GM19467 (cell line): ENCODE measurements at regions not wholly inside any gene's neighbourhood (a gene's known extent, or its start where the extent isn't known, plus 50 kb on each side); places are given as distances from the start of the nearest gene placed in this dataset.
"Not testable (repeated sequence)": the region's sequence is repeated elsewhere in the genome, so short reads cannot be mapped to it uniquely, and the experiment has no call there.

ENCODE experiments used
- ATAC-seq: cut with Tn5 transposase; IDR thresholded peaks from one replicate; pipeline ENCODE4 v1.9.1; 2021; ENCODE audit warnings: mild to moderate bottlenecking, moderate library complexity; ENCODE audit not compliant: unreplicated experiment

DNA sequence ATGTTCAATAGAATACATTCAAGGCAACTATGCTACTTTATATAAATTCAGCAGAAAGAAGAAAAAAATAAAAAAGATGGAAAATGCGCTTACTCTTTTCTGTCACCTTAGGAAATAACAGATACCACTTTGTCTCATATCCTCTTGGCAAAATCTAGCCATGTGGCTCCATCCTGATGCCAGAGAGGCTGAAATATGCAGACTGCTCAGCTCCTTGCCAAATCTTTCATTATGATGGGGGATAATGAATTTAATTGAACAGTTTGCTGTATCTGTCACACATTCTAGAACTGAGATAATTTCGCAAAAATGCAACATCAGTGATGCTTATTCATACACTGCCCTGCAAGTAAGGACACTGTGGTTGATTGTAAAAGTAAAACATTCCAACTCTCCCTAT lies 1081.5 kb downstream of the PLOD2 start:
- no peak for ATAC-seq

DNA sequence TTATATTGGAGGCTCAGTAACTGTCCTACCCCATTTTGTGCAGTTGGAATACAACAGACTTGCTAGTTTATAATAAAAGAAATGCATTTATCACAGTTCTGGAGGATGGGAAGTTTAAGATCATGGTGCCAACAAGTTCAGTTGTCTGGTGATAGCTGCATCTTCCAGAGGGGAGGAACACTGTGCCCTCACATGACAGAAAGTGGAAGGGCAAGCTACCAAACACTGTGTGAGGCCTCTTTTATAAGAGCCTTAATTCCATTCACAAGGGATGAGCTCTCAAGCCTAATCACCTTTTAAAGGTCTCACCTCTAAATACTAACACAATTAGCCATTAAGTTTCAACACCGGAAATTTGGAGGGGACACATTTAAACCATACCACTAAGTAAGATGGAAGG lies 1073.9 kb downstream of the PLOD2 start:
- no peak for ATAC-seq

DNA sequence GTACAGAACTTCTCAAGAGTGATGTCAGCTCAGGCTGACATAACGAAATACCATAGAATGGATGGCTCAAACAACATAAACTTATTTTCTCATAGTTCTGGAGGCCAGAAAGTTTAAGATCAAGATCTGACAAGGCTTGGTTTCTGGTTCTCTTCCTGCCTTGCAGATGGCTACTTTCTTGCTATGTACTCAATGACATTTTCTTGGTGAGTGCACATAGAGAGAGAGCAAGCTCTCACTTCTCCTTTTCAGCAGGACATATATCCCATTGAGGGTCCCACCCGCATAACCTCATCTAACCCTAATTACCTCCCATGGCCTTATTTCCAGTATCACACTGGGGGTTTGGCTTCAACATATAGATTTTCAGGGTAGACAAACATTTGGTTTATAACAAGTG lies 1072.1 kb downstream of the PLOD2 start:
- ATAC-seq: peak; percentile 82

DNA sequence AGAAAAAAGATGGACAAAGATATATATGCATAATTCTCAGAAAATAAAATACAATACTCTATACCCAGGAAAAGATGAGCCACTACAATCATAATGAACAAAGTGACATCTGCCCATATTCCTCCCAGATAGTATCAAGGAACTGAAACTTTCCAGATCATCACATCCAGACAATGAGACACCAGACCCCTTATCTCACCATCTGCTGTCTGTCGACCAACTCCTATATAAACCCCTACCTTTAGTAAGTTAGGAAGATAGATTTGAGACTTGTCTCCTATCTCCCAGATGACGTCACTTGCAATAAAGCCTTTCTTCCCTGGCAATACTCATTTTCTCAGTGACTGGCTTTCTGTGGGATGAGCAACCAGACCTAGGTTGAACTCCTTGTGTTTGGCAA lies 1071.6 kb downstream of the PLOD2 start:
- ATAC-seq: peak; percentile 3

DNA sequence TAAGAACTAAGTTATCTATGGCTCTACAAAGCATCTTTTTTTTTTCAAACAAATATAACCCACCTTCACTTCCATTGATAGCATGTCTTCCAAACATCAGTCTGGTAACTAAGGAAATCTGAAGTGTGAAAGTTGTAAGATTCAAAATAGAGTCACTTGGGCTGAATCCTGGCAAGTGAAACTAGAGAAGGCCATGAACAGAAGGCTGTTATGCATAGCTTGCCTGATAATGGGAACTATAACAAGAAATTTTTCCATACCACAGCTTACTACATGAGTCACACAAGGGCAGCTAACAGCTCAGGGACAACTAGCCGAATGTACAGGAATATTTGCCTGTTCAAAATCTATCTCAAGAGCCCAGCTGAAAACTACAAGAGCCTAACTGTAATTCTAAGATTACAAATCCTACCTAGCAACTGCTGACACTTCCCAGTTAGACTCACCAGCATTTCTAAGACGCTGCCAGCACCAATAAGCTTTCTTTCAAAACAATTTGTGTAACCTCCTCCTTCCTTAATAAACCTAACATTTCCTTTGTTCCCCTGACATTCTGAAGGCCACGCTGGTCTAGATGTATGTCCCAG lies 1066.5 kb downstream of the PLOD2 start:
- peak; percentile 93 for ATAC-seq

DNA sequence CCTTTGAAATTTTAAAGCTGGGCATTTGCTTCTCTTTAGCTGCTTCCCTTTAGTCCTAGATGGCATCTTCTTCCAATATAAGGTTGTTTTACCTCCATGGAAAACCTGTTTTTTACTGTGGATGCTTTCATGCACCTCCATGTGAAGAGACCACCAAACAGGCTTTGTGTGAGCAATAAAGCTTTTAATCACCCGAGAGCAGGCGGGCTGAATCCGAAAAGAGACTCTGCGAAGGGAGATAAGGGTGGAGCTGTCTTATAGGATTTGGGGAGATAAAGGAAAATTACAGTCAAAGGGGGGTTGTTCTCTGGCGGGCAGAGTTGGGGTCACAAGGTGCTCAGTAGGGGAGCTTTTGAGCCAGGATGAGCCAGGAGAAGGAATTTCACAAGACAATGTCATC lies 1049.8 kb downstream of the PLOD2 start:
- ATAC-seq: not testable (repeated sequence)

DNA sequence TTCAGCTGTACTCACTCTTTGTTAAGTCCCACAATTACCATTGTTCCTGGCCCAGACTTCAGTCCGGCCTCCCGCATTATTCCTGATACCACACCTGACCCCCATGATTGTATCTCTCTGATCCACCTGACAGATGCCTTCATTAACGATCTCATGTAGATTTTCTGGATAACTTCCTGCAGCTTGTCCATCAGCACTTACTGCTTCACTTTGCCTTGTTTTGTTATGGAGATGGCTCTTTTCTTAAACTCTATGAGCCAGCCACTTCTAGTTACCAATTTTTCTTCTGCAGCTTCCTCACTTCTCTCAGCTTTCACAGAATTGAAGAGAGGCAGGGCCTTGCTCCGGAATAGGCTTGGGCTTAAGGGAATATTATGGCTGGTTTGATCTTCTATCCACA lies 1044.2 kb downstream of the PLOD2 start:
- no peak for ATAC-seq

DNA sequence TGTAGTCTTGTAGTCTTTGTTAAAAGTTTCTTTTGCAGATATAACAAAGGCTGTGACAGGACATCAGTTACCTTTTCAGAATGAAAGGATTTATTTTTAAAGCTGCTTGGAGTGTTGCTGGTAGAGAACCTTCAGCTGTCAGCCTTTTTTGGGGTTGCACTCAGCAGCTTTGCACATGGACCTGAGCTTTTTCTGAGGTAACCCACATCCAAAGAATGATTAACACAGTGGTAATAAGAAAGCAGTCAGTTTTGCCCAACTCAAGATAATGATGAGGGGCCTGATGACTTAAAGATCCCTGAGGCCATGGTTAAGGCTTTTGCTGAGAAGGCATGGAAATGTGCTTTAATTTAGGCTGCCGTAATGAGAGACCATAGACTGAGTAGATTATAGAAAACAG lies 1042.7 kb downstream of the PLOD2 start:
- peak; percentile 98 for ATAC-seq

DNA sequence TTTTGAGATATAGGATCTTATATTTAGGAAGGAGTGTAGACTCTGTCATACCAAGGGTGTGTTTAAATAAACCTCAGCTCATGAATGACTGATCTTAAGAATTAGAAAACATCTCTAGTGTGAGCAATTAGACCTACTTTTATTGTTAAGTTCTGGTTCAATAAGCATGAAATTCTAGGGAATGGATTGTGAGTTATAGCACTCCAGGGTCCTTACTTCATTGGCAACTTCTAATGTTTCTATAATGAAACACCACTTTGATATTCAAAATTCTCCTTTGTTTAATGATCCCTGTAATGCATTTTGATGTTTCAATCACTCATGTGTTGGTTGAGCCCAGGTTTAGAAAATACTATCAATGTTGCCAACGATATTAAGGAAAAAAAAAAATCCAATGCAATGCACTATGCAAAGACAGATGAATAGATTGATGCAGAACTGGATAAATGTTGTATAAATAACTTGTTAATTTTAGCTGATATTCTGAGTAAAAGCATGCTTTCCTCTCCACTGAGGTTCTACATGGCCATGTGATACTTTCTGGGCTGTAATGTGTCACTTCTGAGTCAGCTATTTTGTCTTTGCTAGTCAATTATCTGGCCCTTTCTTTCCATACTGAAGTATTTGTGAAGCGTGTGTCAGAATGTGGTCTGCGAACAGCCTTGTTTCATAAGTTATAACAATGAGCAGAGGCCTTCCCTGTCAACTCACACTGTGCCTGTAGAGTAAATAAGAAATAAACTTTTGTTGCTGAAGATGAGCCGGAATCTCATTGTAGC lies 1035.9 kb downstream of the PLOD2 start:
- no peak for ATAC-seq

DNA sequence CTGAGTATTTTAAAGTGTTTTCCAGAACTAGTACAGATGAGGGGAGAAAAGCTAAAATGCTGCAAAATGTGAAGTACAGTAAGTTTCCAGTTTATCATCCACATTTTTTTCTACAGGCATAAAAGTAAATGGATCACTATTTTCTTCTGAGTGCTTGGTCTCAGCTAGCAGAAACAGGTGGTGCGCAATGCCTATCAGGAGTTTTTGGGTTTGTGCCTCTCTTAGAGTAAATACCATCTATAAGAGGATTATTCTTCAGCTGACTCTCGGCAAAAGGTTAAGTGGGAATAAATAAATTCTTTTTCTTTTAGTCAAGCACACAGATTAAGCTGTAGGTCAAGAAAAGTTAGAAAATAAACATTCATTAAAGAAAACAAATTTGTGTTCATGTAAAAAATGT lies 1027.7 kb downstream of the PLOD2 start:
- ATAC-seq: no peak

DNA sequence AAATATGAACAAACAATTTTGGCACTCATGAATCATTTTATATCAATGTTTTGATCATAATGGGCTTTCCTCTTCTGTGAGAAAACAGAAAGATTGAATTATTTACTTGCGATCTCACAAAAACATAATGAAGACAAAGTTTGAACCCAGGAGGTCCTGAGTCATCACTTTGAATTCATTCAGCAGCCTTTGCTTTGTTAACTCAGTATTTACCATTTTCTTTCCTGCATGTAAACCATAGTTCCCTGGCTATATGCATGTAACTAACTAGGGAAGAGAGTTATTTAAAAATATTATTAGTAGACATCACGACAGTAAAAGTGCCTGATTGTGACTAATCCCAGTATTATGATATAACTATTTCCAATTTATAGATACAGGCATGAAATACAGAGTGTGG lies 1026.2 kb downstream of the PLOD2 start:
- no peak for ATAC-seq

DNA sequence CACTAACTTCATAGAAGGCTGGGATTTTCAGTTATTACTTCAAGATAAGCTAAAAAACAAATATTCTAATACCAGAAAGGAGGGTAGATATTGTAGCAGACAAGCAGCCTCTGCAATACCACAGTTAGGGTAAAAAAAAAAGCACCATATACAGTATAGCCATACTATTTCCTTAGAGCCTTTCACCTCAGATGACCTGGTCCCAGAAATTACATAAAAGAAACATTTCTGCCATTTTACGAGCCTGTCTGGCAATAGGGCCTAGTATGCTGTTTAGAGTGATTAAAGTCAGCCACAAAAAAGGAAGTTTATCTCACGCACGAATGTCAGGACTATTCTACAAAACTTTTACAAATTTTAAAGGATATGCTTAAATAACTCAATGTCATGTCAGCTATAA lies 1016.6 kb downstream of the PLOD2 start:
- ATAC-seq: no peak

DNA sequence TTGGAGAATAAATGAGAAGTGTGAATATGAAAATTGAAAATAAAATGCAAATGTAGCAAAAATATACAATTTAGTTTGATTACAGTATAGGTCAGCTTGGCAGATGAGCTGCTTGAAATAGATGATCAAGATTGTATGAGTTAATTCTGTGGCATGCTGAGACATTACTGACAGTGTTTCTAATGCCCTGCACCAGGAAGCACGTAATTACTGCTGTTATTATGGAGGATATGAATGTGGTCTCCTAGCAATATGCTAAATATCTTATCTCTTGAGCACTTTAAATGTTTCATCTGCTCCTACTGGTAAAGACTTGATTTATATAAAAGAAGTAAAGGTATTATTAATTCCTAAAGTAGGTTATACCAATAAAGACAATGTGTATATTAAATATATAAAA lies 1015.5 kb downstream of the PLOD2 start:
- ATAC-seq: no peak

DNA sequence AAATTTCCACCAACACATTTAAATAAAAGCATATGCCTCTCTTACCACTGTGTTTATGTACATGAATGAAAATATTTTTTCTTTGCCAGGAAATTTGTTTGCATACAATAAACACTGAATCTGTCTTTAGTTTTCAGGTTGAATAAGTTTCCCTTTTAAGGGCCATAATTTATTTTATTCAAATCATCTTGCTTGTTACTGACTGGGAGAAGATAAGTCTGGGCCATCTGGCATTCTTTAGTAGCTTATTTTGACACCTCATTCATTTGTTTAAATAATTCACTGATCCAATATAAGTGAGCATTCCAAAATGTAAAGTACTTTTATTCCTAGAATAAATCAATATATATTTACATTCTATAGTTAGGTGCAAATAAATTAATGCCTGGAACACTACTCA lies 1001.3 kb downstream of the PLOD2 start:
- ATAC-seq: no peak

DNA sequence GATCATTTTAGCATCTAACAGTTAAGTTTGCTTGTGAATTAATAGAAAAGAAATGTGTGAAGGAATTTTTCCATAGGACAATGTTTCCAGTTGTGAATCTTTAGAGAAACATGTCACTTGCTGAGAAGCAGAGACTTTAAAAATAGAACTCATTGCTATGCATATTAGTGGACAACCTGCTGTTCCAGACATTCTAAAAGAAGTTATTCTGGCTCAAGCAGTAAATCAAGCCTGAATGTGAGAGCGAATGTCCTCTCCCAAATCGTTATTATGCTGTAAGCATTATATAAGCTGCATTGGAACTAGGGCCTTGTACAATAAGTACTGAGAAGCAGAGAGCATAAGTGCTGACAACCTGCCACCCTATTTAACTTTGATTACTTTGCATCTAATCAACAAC lies 990.9 kb downstream of the PLOD2 start:
- ATAC-seq: no peak

DNA sequence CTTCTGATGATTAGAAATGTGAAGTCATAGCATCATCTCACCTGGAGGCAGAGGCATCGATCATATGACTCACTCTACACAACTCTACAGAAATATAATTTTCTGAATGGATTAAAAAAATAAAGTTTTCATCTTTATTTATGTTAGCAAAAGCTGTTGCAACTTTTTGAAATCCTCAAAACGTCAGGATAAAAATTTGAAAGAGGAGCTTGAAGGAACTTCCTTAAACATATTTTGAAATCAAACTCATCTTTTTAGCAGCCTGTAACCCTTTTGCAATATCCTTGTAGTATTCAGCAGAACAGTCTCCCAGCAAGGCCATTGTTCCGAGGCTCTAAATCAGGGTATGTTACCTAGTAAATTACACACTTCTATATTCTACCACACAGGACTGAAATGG lies 985.4 kb downstream of the PLOD2 start:
- no peak for ATAC-seq

DNA sequence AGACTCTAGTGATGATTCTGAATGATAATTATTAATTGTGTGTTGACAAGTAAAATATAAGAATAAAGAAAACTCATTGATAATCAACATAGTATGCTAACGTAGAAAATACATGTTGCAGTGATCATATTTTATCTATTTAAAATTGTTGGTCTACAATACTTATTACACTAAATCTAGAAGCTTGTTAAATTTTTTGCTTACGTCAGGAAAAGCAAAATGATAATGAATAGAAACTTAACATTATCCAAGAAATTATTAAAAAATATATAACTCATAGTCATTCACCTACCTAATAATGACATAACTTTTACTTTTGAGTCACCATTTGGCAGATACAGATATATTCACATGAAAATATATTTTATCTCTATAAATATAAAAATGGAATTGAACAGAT lies 984.1 kb downstream of the PLOD2 start:
- no peak for ATAC-seq

DNA sequence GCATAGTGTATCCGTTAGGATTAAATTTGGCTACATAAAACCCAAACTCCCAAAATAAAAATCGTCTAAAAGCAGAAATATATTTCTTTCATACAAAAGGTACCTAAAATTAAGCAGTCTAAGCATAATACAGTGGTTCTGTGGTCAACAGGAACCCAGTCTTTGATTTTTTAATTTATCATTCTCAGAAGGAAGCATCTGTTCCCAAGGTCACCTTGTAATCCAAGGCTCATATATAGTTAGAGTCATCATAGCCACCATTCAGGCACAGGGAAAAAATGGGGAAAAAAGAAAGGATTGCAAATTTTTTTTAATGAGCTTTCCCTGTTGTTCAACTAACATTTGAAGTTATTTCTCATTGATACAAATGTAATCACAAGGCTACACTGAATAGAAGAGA lies 983.2 kb downstream of the PLOD2 start:
- ATAC-seq: no peak

DNA sequence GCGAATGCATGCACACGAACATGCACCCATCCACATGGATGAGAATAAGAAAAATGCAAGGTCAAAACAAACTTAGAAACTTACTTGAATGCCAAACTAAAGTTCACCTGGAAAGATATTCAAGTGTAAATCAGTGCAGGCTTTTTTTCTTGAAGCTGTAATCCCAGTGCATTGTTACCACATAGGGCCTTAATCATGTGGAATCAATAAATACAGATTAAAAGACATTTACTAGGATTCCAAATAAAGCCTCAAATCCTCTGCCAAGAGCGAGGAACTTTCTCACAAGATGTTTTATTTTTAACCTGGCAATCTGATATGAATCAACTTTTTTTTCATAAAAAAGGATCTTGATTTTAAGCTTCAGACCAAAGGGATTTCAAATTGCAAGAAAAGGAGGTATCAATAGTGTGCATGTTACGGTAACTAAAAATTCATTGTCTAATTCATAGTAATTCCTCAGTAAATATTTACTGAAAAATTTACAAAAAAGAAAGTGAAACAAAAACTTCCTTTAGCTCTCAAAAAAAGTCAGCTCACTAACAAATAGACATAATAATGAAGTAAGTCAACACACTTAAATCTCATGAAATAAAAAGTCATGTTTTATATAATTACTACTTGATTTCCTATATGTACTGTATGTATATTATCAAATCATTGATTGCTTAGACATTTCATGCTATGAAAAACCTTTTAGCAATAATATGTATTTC lies 978.6 kb downstream of the PLOD2 start:
- ATAC-seq: no peak

DNA sequence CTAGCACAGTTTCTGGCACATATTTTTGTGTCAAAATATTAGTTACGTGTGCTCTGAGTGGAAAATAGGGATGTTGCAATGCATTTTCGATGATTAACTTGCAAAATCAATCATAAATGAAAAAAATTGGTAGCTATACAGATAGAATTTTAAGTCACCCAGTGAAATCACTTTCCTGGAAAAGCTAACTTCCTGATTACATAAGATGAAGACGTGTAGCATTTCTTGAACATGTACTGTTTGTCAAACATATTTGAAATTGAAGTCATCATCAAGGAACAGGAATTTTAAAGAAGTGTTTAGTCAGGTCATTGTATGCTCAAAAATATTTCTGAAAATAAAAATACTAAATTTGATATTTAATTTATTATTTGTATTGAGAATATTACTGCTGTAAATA lies 977.7 kb downstream of the PLOD2 start:
- ATAC-seq: no peak

DNA sequence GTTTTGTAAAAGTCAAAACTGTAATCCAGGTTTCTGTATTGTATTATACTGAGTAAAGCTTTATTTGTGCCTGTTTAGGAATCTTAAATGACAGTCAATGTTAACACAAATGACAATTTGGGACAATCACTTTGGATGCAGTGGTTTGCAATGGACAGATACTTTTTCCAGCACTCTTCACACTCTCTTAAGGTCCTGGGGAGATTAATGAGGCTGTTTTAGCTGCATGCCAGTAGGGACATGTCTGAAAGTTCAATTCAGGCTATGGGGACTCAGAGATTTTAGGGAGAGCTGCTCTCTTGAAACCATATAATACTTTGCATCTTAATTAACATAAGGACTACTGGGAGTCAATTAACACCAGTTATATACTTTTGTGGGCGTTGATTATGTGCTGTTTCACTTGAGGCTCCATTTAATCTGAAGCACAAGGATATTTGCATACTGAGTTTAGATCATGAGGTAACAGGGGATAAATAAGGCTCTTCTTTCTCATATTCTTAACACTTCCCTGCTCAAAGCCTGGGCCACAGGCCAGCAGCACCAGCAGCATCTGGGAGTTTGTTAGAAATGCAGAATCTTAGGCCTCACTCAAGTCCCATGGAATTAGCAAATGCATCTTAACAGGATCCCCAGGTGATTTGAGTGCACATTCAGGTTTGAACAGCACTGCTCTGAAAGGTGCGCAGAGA lies 972.8 kb downstream of the PLOD2 start:
- no peak for ATAC-seq

DNA sequence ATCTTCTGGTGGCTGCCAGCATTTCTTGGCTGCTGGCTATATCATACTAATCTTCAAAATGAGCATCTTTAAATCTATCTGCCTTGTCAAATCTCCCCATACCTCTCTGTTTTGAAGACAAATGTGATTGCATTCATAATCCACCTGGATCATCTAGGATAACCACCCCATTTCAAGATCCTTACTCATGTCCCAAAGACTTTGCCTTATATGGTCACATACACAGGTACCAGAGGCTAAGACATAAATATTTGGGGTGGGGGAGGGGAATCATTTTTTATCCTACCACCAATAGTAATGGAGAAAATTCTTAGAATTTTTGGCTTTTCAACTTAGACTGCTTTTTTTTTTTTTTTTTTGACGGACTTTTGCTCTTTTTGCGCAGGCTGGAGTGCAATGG lies 970.8 kb downstream of the PLOD2 start:
- no peak for ATAC-seq
